ENCODE measurements at regions not wholly inside any gene's neighbourhood (a gene's known extent, or its start where the extent isn't known, plus 50 kb on each side); places are given as distances from the start of the nearest gene placed in this dataset.
A peak's percentile ranks its signal among the peaks of the same experiment; 100 is the strongest.
"Not testable (repeated sequence)": the region's sequence is repeated elsewhere in the genome, so short reads cannot be mapped to it uniquely, and the experiment has no call there.

DNA sequence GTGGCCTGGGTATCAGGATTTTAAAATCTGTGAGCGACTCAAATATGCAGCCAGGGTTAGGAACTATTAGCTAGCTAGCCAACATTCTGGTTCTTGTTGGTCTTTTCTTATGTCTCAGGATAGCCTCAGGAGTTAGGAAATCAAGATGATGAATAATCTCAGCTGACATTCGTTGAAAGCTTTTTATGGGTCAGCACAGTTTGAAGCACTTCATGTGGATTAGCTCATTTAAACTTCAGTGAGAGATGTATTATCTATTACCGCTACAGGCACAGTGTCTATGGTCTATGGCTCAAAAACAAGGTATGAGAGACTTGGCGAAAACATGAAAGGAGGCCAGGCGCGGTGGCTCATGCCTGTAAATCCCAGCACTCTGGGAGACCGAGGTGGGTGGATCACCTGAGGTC, 187.5 kb upstream of the THRB start:
- no peak overlapping the region for H3K27ac ChIP-seq
- DNase-seq = no peak

DNA sequence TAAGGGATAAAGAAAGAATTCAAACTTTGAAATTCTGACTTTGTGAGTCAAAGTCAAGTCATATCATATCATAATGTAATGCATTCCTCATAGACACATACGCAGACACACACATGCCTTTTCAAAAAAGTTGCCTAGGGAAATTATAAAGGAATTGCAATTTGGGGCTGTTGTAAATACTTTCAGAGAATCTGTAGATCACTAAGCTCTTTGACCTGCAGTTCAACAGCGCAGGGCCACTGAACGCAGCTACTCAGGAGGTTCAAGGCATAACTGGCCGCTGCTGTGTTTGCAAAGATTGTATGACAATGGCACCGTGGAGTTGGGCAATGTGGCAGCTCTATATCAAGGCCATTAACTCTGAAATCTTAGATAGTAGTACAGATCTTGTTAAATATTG, 188.4 kb upstream of the THRB start:
- Histone ChIP-seq H3K4me3 (no peak overlapping the region), H3K27me3 (0 out of 2 replicates have a peak, but pooled peaks cover 6% of the 10 kb centered on the region), H3K4me1 (no peaks in the 10 kb centered on the region), H3K27ac (no peak overlapping the region), H3K9me3 (replicated peaks) (no peaks in the 10 kb centered on the region), H3K36me3 (no peaks in the 10 kb centered on the region)
- DNase-seq = no peak

More for the DNA sequence above, 187.5 kb upstream of the THRB start:
- no peak overlapping the region for H3K4me3 ChIP-seq
- H3K9me3 ChIP-seq (replicated peaks) = no peaks in the 10 kb centered on the region
- H3K36me3 ChIP-seq = no peaks in the 10 kb centered on the region
- 0 out of 2 replicates have a peak, but pooled peaks cover 6% of the 10 kb centered on the region for H3K27me3 ChIP-seq
- no peaks in the 10 kb centered on the region for H3K4me1 ChIP-seq

DNA sequence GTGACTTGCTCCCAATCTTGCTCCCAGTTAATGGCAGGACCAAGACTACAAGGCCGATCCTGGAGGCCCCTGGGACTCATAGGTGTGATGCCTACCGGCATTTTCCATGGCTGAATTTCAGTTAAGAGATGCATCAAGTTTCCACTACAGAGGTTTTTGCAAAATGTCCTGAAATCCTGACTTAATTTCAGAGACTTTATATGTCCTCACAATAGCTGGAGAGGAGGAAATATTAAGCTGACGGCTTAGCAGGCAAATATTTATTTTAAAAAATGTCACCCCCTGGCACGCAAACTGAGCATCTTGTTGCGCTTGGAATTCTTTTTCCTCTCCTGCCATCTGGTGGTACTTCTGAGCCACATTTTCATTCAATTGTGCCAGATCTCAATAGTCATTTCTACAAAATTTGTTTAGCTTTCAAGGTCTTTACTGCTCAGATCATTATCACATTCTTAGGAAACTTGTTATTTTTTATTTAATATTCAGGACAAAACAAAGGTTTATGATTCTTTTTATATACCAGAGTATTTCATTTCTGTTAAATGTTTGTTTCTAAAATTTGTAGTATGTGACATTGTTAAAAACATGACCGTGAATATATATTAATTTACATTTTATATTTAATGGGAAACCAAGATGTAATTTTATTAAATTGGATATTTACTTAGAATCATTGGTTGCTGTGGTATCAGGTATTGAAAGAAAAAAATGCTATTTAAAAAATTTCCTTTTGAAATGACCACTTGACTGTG, 189.2 kb upstream of the THRB start:
- Histone ChIP-seq H3K27ac (no peak overlapping the region), H3K27me3 (0 out of 2 replicates have a peak, but pooled peaks cover 6% of the 10 kb centered on the region), H3K9me3 (replicated peaks) (no peaks in the 10 kb centered on the region), H3K4me1 (no peaks in the 10 kb centered on the region), H3K4me3 (no peak overlapping the region), H3K36me3 (no peaks in the 10 kb centered on the region)
- DNase-seq = peak in 1 of 2 experiments; percentile 55

DNA sequence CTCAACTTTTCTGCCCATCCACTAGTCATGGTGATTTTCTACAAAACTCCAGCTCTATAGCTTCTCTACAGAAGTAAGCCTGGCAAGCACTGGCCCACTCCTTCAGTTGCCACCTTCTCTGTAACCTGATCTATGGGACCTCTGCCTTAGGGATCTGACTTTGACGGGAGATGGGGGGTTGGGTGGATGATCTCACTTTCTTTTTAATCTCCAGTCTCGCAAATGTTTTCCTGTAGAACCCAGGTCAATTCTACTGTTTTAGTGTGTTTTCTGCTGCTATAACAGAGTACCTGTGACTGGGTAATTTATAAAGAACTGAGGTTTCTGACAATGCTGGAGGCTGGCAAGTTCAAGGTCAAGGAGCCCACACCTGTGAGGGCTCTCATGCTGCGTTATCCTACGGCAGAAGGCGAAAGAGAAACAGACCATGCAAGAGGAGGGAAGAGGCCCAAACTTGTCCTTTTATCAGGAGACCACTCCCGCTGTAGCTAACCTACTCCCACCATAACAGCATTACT, 189.9 kb upstream of the THRB start:
- DNase-seq = no peak
- Histone ChIP-seq H3K36me3 (no peaks in the 10 kb centered on the region), H3K9me3 (replicated peaks) (no peaks in the 10 kb centered on the region), H3K27ac (no peak overlapping the region), H3K4me1 (no peaks in the 10 kb centered on the region), H3K4me3 (no peak overlapping the region), H3K27me3 (0 out of 2 replicates have a peak, but pooled peaks cover 6% of the 10 kb centered on the region)

DNA sequence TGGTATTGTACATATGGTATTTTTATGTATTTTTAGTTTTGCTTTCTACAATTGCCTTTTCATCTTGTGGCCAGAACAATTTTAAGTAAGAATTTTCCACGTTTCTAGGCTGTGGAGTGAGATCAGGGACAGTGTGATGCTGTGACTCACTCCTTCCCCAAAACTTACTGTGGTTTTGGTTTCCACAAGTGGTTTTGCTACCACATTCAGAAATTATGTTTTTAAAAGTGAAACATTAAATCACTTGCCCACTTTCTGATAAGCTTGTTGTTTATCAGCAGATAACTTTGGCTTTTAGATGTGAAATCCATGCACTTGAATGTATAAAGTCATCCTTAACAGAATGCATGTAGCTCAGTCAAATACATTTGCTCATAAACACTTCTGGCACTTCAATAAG, 192.2 kb upstream of the THRB start:
- Histone ChIP-seq H3K27me3 (0 out of 2 replicates have a peak, but pooled peaks cover 10% of the 10 kb centered on the region), H3K4me1 (no peaks in the 10 kb centered on the region), H3K4me3 (no peak overlapping the region), H3K9me3 (replicated peaks) (no peaks in the 10 kb centered on the region), H3K27ac (no peak overlapping the region), H3K36me3 (no peaks in the 10 kb centered on the region)
- no peak for DNase-seq

DNA sequence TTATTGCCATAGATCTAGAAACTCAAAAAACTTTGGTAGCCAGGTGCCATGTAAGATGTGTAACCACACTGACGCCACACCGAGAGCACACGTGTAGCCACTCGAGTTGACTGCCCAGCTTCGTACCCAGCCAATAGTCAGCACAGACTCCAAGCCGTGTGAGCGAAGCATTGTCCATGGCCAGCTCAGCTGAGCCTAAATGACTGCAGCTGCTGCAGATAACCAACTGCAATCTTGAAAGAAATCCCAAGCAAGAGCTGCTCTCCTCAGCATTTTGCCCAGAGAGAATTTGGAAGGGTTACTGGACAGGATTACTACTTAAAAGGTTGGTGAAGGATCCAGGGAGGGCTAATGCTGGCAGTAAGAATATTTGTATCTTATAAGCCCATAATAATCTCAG, 193.0 kb upstream of the THRB start:
- H3K27me3 ChIP-seq = 0 out of 2 replicates have a peak, but pooled peaks cover 11% of the 10 kb centered on the region
- no peaks in the 10 kb centered on the region for H3K9me3 ChIP-seq (replicated peaks)
- no peak for DNase-seq
- H3K4me3 ChIP-seq = no peak overlapping the region
- H3K4me1 ChIP-seq = no peaks in the 10 kb centered on the region
- no peaks in the 10 kb centered on the region for H3K36me3 ChIP-seq
- H3K27ac ChIP-seq = no peak overlapping the region

DNA sequence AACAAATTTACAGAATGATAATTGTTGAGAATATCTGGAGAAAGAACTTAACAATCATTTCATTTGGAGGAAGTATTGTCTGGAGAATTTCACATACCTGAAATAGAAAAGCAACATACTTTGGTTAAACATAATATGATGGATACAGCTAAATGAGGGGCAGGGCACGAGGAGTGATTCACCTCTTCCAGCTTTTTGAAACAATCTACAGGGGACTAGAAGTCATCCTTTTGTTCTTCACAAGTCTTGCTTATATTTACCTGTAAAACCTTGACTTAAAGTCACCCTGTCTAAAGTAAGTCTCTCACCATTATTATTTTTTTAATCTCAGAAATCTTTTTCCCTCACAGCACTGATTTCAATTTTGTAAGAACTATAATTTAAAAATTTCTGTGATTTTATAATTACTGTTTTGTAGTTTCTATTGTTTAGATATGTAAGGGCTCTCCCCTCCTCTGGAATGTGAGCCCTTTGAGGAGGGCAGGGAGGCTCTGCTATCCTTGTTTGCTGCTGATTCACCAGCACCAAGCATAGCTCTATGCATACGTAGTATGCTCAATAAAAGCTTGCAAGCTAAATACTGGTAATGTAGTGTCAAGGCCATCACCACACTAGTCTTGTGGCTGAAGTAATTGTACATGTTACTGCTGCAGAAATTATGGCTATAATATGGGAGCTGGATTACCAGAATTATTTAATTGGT, 193.9 kb upstream of the THRB start:
- H3K4me3 ChIP-seq = no peak overlapping the region
- H3K36me3 ChIP-seq = no peaks in the 10 kb centered on the region
- H3K4me1 ChIP-seq = no peaks in the 10 kb centered on the region
- DNase-seq = no peak
- 0 out of 2 replicates have a peak, but pooled peaks cover 8% of the 10 kb centered on the region for H3K27me3 ChIP-seq
- no peaks in the 10 kb centered on the region for H3K9me3 ChIP-seq (replicated peaks)
- no peak overlapping the region for H3K27ac ChIP-seq

DNA sequence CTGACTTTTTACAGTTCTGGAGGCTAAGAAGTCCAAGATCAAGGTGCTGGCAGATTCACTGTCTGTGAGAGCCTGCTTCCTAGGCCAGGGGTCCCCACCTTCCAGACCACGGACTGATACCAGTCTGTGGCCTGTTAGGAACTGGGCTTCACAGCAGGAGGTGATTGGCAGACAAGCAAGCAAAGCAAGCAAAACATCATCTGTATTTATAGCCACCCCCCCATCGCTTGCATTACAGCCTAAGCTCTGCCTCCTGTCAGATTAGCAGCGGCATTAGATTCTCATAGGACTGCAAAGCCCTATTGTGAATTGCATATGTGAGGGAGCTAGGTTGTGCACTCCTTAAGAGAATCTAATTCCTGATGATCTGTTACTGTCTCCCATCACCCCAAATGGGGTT, 194.7 kb upstream of the THRB start:
- H3K27ac ChIP-seq = no peak overlapping the region
- H3K36me3 ChIP-seq = no peaks in the 10 kb centered on the region
- no peak overlapping the region for H3K4me3 ChIP-seq
- H3K9me3 ChIP-seq (replicated peaks) = no peaks in the 10 kb centered on the region
- no peaks in the 10 kb centered on the region for H3K4me1 ChIP-seq
- no peak for DNase-seq
- 0 out of 2 replicates have a peak, but pooled peaks cover 8% of the 10 kb centered on the region for H3K27me3 ChIP-seq

DNA sequence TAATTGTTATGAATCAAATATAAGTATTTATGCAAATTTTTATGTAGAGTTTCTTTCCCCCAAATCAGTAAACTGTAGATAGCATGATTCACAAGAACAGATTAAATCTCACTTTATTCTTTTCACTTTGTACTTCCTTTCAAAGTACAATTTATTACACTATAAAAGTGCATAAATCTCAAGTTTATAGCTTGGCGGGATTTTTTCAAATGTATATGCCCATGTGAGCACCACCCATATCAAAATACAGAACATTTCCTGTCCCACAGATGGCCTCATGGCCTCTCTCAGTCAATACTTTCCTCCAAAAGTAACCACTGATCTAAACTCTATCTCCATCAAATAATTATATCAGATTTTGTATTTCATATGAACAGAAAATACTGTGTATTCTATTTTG, 196.1 kb upstream of the THRB start:
- DNase-seq = no peak
- H3K27me3 ChIP-seq = 0 out of 2 replicates have a peak, but pooled peaks cover 5% of the 10 kb centered on the region
- no peaks in the 10 kb centered on the region for H3K4me1 ChIP-seq
- no peaks in the 10 kb centered on the region for H3K36me3 ChIP-seq
- H3K9me3 ChIP-seq (replicated peaks) = no peaks in the 10 kb centered on the region
- H3K27ac ChIP-seq = no peak overlapping the region
- no peak overlapping the region for H3K4me3 ChIP-seq

DNA sequence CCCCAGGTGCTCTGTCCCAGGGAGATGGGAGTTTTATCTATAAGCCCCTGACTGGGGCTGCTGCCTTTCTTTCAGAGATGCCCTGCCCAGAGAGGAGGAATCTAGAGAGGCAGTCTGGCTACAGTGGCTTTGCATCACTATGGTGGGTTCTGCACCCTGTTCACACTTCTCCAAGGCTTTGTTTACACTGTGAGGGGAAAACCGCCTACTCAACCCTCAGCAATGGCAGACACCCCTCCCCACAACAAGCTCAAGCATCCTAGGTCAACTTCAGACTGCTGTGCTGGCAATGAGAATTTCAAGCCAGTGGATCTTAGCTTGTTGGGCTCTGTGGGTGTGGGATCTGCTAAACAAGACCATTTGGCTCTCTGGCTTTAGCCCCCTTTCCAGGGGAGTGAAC, 204.4 kb upstream of the THRB start:
- H3K27me3 ChIP-seq; H3K4me3 ChIP-seq; H3K9me3 ChIP-seq (replicated peaks); H3K36me3 ChIP-seq; H3K27ac ChIP-seq; H3K4me1 ChIP-seq; DNase-seq: not testable (repeated sequence)

DNA sequence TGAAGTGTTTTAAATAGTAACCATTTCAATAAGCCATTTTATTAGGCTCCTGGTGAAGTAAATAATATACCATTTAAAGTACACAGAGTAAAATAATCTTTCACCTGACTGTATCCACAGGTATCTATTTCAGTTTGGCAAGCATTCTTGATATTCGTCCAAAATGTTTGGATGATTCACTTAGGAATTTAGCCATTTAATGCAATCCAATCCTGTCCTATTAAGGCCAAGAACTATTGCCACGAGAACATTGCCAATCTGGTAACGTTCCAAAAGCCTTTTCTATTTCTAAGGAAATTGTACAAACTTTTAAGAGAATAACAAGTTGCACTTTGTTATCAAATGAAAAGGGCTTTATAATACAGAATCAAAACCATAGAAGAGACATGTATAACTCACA, 209.8 kb upstream of the THRB start:
- DNase-seq = peak in 1 of 2 experiments; percentile 20
- no peaks in the 10 kb centered on the region for H3K9me3 ChIP-seq (replicated peaks)

DNA sequence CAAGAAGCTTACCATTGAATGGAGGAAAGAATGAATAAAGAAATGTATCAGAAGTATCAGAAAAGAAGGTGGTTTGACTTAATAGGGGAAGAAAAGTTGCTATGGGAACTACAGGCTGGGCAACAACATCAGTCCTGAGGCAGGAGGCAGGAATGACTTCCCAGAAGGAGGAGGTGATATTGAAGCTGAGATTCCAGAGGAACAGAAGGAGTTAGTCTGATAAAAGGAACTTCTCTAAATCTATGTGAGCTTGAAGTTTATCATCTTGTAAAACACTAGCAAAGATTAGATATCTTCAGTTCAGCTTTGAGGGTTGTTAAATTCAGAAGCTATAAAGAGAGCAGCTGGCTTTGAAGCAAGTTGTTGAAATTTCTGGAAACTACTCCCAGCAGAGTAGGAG, 213.3 kb upstream of the THRB start:
- H3K4me1 ChIP-seq = no peaks in the 10 kb centered on the region; the same call in 1 of the 2 replicates
- no peaks in the 10 kb centered on the region for H3K27me3 ChIP-seq
- H3K36me3 ChIP-seq = no peaks in the 10 kb centered on the region
- DNase-seq = no peak
- no peak overlapping the region for H3K27ac ChIP-seq
- H3K4me3 ChIP-seq = no peak overlapping the region
- H3K9me3 ChIP-seq (replicated peaks) = no peaks in the 10 kb centered on the region

More for the DNA sequence above, 209.8 kb upstream of the THRB start:
- Histone ChIP-seq H3K27me3 (no peaks in the 10 kb centered on the region), H3K4me3 (no peak overlapping the region), H3K4me1 (no peaks in the 10 kb centered on the region; the same call in 1 of the 2 replicates), H3K36me3 (no peaks in the 10 kb centered on the region), H3K27ac (no peak overlapping the region)

DNA sequence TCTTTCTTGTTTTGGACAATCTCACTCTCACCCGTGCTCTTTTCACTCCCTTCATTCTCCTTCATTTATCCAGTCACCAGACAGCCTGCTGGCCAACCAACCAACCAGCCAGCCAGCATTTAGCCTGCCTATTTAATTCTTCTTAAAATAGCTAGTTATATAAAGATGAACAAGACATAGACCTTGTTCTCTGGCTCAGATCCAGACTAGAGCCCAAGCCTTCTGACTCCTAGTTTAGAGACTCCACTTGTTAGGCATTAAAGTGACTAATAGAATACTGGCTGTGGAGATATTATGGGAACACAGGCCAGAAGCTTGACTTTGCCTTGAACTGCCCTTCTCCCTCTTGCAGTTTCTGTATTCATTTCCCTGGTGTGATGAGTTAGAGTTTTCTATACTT, 215.3 kb upstream of the THRB start:
- DNase-seq = no peak
- Histone ChIP-seq H3K27ac (no peak overlapping the region), H3K36me3 (no peaks in the 10 kb centered on the region), H3K27me3 (no peaks in the 10 kb centered on the region), H3K4me3 (no peak overlapping the region), H3K9me3 (replicated peaks) (no peaks in the 10 kb centered on the region), H3K4me1 (no peaks in the 10 kb centered on the region)

DNA sequence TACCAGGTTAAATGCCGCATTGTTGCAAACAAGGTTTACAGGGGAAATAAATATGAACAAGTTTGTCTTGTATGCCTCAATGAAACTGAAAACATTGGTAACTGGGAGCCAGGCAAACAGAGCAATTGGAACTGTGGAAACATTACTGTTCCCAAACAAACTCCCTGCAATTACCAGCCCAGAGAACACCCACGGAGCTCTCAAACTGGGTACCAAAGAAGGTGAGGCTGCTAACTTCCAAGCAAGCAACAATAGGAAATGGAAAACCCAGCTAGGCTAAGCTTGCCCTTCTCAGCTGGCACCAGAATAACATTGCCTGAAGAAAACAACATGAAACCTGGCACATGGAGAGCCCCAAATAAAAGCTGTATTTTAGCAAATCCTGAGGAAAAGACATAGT, 218.9 kb upstream of the THRB start:
- H3K4me3 ChIP-seq = no peak overlapping the region
- no peak for DNase-seq
- H3K27me3 ChIP-seq = no peaks in the 10 kb centered on the region; the same call in 1 of the 2 replicates
- no peak overlapping the region for H3K27ac ChIP-seq
- H3K9me3 ChIP-seq (replicated peaks) = no peaks in the 10 kb centered on the region
- no peaks in the 10 kb centered on the region for H3K4me1 ChIP-seq
- H3K36me3 ChIP-seq = no peaks in the 10 kb centered on the region

DNA sequence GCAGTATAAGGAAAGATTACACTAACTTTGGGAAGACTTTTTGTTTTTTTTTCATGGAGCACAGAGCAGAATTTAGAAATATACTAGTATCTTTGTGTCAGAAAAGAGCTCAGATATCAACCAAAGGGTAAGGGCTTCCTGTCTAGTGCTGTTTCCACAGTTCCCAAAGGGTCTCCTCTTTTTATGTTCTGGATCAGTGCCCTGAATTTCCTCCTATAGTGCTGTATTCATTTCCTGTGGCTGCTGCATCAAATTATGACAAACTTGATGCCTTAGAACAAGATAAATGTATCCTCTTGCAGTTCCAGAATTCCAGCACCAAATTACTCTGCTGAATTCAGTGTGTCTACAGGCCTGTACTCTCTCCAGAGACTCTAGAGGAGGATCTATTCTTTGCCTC, 219.8 kb upstream of the THRB start:
- DNase-seq = no peak
- H3K4me3 ChIP-seq = no peak overlapping the region
- no peak overlapping the region for H3K27ac ChIP-seq
- H3K27me3 ChIP-seq = no peaks in the 10 kb centered on the region; the same call in 1 of the 2 replicates
- H3K4me1 ChIP-seq = no peaks in the 10 kb centered on the region
- H3K9me3 ChIP-seq (replicated peaks) = no peaks in the 10 kb centered on the region
- H3K36me3 ChIP-seq = no peaks in the 10 kb centered on the region

Measured in SJCRH30 (cell line).